Omental fat pad (tissue), 3 donors: ENCODE measurements at regions not wholly inside any gene's neighbourhood (a gene's known extent, or its start where the extent isn't known, plus 50 kb on each side); places are given as distances from the start of the nearest gene placed in this dataset.

ENCODE experiments used
- ATAC-seq: fragments of 150-250 bp; one replicate; pipeline ENCODE4 v1.9.1; 2016; ENCODE audit warnings: mild to moderate bottlenecking, moderate library complexity; ENCODE audit not compliant: low FRiP score
- DNase-seq: peaks from one replicate; pipeline ENCODE4 v3.0.0-alpha.2; 2019; ENCODE audit warnings: low spot score
- CTCF ChIP-seq, 3 donors: fragments of 450-650 bp; IDR thresholded peaks; one replicate each; pipeline ENCODE4 v1.5.1; 2016 to 2017; ENCODE audit warnings: antibody characterized with exemption in 3 of 3, mild to moderate bottlenecking in 3 of 3, moderate library complexity in 2 of 3

GRCh38 chr3:36305929-36306520, 74.3 kb upstream of the STAC start:
- no peak for TF ChIP-seq CTCF (IDR thresholded peaks at IDR 0.05)
- no peak for DNase-seq
- ATAC-seq: no peak

GRCh38 chr3:36309092-36309491, 71.2 kb upstream of the STAC start:
- no peak for TF ChIP-seq CTCF (IDR thresholded peaks at IDR 0.05)
- ATAC-seq (no peak), DNase-seq (no peak)

GRCh38 chr3:36312351-36312750, 68.0 kb upstream of the STAC start:
- ATAC-seq (no peak), DNase-seq (no peak)

GRCh38 chr3:36317915-36318314, 62.4 kb upstream of the STAC start:
- no peak for ATAC-seq
- DNase-seq: no peak
- no peak for TF ChIP-seq CTCF (IDR thresholded peaks at IDR 0.05)

More at GRCh38 chr3:36312351-36312750, 68.0 kb upstream of the STAC start:
- no peak for TF ChIP-seq CTCF (IDR thresholded peaks at IDR 0.05)

- DNase-seq: no peak
- no peak for TF ChIP-seq CTCF (IDR thresholded peaks at IDR 0.05)
- ATAC-seq: no peak
These were observed 61.6 kb upstream of the STAC start for GRCh38 chr3:36318621-36319200.

GRCh38 chr3:36319680-36320079, 60.6 kb upstream of the STAC start:
- ATAC-seq: no peak
- no peak for DNase-seq
- no peak for TF ChIP-seq CTCF (IDR thresholded peaks at IDR 0.05)
